Endothelial cell of umbilical vein (primary cell): ENCODE measurements at regions not wholly inside any gene's neighbourhood (a gene's known extent, or its start where the extent isn't known, plus 50 kb on each side); places are given as distances from the start of the nearest gene placed in this dataset.
"Not testable (repeated sequence)": the region's sequence is repeated elsewhere in the genome, so short reads cannot be mapped to it uniquely, and the experiment has no call there.

Experiments
- BruUV-seq: library from RNA; stranded (reverse); fragments of 400-500 nt; replicated peaks from 2 replicates; lab custom pipeline; 2021; lab: Mats Ljungman, UMichigan
- CTCF ChIA-PET: fragments of 300-600, 350-600 bp; sonication (Branson Sonifier 250); formaldehyde crosslinking; loops from one replicate; lab custom pipeline; 2021; ENCODE audit warnings: antibody characterized with exemption, inconsistent platforms; lab: Charles Lee
- POLR2A ChIA-PET: fragments of 300-600, 350-600 bp; sonication (Branson Sonifier 250); formaldehyde crosslinking; loops from one replicate; lab custom pipeline; 2021; ENCODE audit warnings: antibody characterized with exemption, inconsistent platforms; lab: Charles Lee
- DNase-seq: peaks from one replicate; pipeline ENCODE4 v3.0.0-alpha.2; 2011; ENCODE audit warnings: low read depth, low spot score
- FAIRE-seq: peaks from 2 replicates; lab custom pipeline; 2011; peaks lifted over from hg19 to GRCh38; lab: Jason Lieb, UNC
- H2AFZ ChIP-seq: 2 replicates; pipeline ENCODE4 v1.6.0; 2012; ENCODE audit warnings: low read depth, low read length, control low read depth, inconsistent platforms
- H3K27ac ChIP-seq: 2 replicates; pipeline ENCODE4 v1.5.1; 2011; ENCODE audit warnings: low read depth, mild to moderate bottlenecking, control low read depth, low read length, moderate library complexity; ENCODE audit not compliant: insufficient read depth
- H3K27me3 ChIP-seq, 2 experiments: 2 replicates each; pipeline versions ENCODE4 v1.6.0 to v1.6.1; 2011; ENCODE audit warnings: low read length in 2 of 2, mixed read lengths in 1 of 2; ENCODE audit not compliant: control insufficient read depth in 2 of 2, insufficient read depth in 2 of 2
- H3K36me3 ChIP-seq, 2 experiments: 2 replicates in 1 of 2; 3 replicates in 1 of 2; pipeline ENCODE4 v1.5.1; 2011; ENCODE audit warnings: low read length in 2 of 2, mild to moderate bottlenecking in 1 of 2, moderate library complexity in 1 of 2; ENCODE audit not compliant: control insufficient read depth in 2 of 2, insufficient read depth in 2 of 2; ENCODE audit errors: extremely low read depth in 1 of 2
- H3K4me1 ChIP-seq: 3 replicates; pipeline ENCODE4 v1.5.1; 2011; ENCODE audit warnings: mild to moderate bottlenecking, low read length; ENCODE audit not compliant: control insufficient read depth, insufficient read depth; ENCODE audit errors: extremely low read depth
- H3K4me2 ChIP-seq: 2 replicates; pipeline ENCODE4 v1.6.1; 2011; ENCODE audit warnings: low read length, control low read depth, mixed read lengths; ENCODE audit not compliant: insufficient read depth
- H3K4me3 ChIP-seq, 3 experiments: fragments of 200-600 bp in 1 of 3; sonication (generic), shearing (Covaris generic) in 1 of 3; replicated peaks in 1 of 3; 2 replicates each; pipeline ENCODE4 v1.5.1; 2011 to 2016; ENCODE audit warnings: control low read depth in 3 of 3, low read length in 3 of 3, mild to moderate bottlenecking in 2 of 3, inconsistent platforms in 1 of 3, low read depth in 1 of 3, moderate library complexity in 1 of 3; ENCODE audit not compliant: insufficient read depth in 1 of 3
- H3K79me2 ChIP-seq: 2 replicates; pipeline ENCODE4 v1.6.0; 2012; ENCODE audit warnings: low read length, inconsistent platforms; ENCODE audit not compliant: control insufficient read depth, insufficient read depth
- H3K9ac ChIP-seq: replicated peaks from 2 replicates; pipeline ENCODE3; 2011; ENCODE audit warnings: low read length, control low read depth; ENCODE audit not compliant: insufficient read depth; ENCODE audit errors: extremely low read depth
- H3K9me1 ChIP-seq: replicated peaks from 3 replicates; pipeline ENCODE4 v1.6.0; 2011; ENCODE audit warnings: mild to moderate bottlenecking, low read length; ENCODE audit not compliant: control insufficient read depth, insufficient read depth; ENCODE audit errors: extremely low read depth
- H3K9me3 ChIP-seq: replicated peaks from 2 replicates; pipeline ENCODE4 v1.5.1; 2012; ENCODE audit warnings: low read length, inconsistent platforms; ENCODE audit not compliant: control insufficient read depth, insufficient read depth
- H4K20me1 ChIP-seq: replicated peaks from 2 replicates; pipeline ENCODE3; 2011; ENCODE audit warnings: mild to moderate bottlenecking, low read length; ENCODE audit not compliant: control insufficient read depth, insufficient read depth; ENCODE audit errors: extremely low read depth
- MYC ChIP-seq: IDR thresholded peaks from one replicate; pipeline ENCODE4 v1.6.1; 2011; ENCODE audit warnings: mild to moderate bottlenecking, low read depth, low read length
- POLR2A ChIP-seq: IDR thresholded peaks from 2 replicates; pipeline ENCODE4 v1.6.1; 2012; ENCODE audit warnings: low read depth, mild to moderate bottlenecking, control low read depth, low read length
- POLR2AphosphoS5 ChIP-seq: IDR thresholded peaks from 2 replicates; pipeline ENCODE4 v1.6.1; 2012; ENCODE audit warnings: low read depth, mild to moderate bottlenecking, control low read depth, low read length, moderate library complexity; ENCODE audit not compliant: insufficient read depth
- dilution Hi-C: fragments of 300-500 bp; cut with MboI; formaldehyde crosslinking; loops from one replicate; pipeline ENCODE4 v1.15.0; 2019; ENCODE audit warnings: low sequenced_read_pairs; ENCODE audit not compliant: extremely low pct_ligation_motif_present
- intact Hi-C: fragments of 100-400 bp; cut with micrococcal nuclease; formaldehyde crosslinking; loops from one replicate; pipeline ENCODE4 v1.10.0; 2022

DNA sequence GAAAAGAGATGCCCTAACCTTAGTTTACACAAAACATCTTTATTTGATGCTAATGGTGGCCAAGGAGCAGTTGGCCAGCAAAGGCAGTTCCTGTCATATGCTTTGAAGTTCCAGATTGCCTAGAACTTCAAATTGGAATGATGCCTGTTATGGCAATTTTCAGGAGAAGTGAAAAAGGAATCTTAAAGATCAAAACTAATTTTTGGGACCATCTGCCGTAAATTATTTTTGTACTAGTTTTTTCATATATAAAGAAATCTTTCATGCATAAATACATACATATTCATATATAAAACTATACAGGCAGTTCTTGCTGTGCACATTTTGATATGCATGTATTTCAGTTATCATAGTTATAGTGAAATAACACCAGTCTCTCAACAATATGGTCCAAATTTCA, 1185.6 kb upstream of the FAM98A start:
- TF ChIP-seq POLR2AphosphoS5 (no peak), POLR2A (no peak), MYC (no peak)
- no peak overlapping the region for H3K4me3 ChIP-seq
- no peaks in the 10 kb centered on the region for H4K20me1 ChIP-seq
- H3K9ac ChIP-seq: no peak overlapping the region
- H3K79me2 ChIP-seq: no peaks in the 10 kb centered on the region
- intact Hi-C loops: no loop called here
- no peaks in the 10 kb centered on the region for H3K4me1 ChIP-seq
- no peaks in the 10 kb centered on the region for H3K36me3 ChIP-seq
- dilution Hi-C loops: no loop called here
- ChIA-PET POLR2A (no interaction called here), CTCF (no interaction called here)
- no peak overlapping the region for H3K27ac ChIP-seq
- no peak overlapping the region for H2AFZ ChIP-seq
- peaks cover 2% of the 10 kb centered on the region for H3K9me3 ChIP-seq
- DNase-seq (no peak), FAIRE-seq (no peak)
- BruUV-seq: no TSS peak
- H3K4me2 ChIP-seq: no peak overlapping the region
- no peaks in the 10 kb centered on the region for H3K27me3 ChIP-seq
- no peaks in the 10 kb centered on the region for H3K9me1 ChIP-seq

DNA sequence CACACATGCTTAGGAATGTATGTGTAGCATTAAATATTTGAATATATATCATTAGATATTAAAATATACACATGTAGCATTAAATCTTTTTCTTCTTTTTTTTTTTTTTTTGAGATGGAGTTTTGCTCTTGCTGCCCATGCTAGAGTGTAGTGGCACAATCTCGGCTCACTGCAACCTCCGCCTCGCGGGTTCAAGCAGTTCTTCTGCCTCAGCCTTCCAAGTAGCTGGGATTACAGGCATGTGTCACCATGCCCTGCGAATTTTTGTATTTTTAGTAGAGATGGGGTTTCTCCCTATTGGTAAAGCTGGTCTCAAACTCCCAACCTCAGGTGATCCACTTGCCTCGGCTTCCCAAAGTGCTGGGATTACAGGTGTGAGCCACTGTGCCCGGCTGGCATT, 1151.6 kb upstream of the FAM98A start:
- H3K9me3 ChIP-seq, FAIRE-seq, CTCF ChIA-PET, intact Hi-C loops, H3K27me3 ChIP-seq, H3K9ac ChIP-seq, H4K20me1 ChIP-seq, H3K27ac ChIP-seq, H3K79me2 ChIP-seq, BruUV-seq, H3K4me1 ChIP-seq, DNase-seq, H3K36me3 ChIP-seq, H2AFZ ChIP-seq, POLR2A ChIA-PET, H3K9me1 ChIP-seq, H3K4me2 ChIP-seq, H3K4me3 ChIP-seq, dilution Hi-C loops: not testable (repeated sequence)
